Middle frontal gyrus (tissue), 1 donor: ENCODE measurements at regions not wholly inside any gene's neighbourhood (a gene's known extent, or its start where the extent isn't known, plus 50 kb on each side); places are given as distances from the start of the nearest gene placed in this dataset.

ENCODE experiments used
- DNase-seq: peaks from one replicate; pipeline ENCODE4 v3.0.0-alpha.2; 2015; ENCODE audit warnings: low spot score; ENCODE audit errors: extremely low spot score

DNA sequence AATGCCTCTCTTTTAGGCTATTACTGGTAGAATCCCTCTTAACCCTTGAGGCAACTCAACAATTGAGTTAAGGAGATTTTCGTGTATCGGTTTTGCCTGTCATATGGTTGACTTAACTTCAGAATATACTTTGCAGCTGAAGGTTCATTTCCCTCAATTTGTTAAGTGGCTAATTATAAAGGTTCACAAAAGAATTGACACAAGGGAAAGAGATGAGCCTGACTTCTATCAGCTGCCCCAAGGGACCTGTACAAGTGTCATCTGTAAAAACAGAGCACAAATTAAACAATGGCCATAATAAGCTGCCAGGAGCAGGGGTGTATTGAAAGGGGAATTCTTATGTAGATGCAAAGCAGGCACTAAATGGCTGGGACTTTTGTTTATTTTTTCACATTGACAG is 334.8 kb upstream of the OBI1 start:
- no peak for DNase-seq

DNA sequence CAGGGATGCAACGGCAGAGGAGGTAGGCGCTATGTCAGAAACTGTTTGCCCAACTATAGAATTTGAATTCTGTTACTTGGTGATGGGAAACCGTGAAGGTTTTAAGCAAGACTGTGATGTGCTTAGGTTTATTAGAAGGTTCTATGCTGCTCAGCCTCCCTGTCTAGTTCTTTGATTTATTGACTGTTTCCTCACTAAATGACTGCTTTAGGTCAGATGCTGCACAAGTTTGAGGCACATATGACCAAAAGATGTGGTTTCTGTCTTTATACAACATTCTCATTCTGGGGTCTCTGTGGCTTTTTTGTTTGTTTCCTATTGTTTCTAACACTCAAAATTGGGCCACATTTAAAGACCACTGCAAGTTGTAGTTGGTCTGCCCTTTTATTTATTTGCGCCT is 323.0 kb upstream of the OBI1 start:
- no peak for DNase-seq

DNA sequence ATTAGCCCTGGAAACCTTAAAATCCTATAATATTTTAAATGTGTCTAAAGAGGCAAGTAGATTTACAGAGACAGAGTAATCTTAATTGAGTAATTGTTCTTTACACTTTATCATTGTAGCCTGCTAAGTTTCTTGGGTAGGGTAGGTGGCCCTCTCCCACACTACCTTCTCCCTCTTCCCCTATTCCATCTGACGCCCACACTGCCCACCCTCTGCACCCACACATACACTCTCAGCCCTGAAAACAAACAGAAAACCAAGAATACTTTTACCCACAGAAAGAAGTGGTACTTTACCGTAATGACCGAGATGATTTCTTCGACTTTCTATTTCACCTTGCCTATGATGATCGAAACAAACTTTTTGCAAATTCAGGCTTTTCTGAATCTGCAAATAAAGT is 320.4 kb upstream of the OBI1 start:
- DNase-seq = no peak

DNA sequence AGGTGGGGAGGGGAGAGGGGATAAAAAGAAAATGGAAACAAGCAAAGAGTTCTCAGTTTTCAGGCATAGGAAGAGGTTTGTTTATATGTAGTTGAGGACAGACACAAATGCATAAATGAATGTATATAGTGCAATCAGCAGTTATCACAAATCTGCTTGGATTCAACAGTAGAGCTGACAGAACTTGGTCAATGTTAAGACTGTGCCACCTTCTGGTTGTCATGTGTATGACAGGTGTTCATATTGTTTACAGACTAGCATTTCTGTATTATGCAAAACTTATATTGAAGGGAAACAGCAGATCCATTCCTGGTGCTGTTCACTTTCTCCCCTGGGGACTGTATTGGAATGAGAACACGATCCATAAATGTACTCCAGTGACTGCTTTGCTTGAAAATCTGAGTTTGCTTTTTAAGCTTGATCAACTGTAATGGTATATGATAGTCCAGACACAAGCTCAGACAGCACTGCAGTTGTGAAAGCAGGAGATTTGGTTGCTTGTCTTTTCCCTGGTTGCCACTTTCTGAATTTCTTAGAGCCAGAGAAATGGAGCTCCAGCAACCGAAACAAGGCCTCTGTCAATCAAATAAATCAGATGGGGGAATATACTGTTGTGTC is 319.5 kb upstream of the OBI1 start:
- peak; percentile 15 for DNase-seq

DNA sequence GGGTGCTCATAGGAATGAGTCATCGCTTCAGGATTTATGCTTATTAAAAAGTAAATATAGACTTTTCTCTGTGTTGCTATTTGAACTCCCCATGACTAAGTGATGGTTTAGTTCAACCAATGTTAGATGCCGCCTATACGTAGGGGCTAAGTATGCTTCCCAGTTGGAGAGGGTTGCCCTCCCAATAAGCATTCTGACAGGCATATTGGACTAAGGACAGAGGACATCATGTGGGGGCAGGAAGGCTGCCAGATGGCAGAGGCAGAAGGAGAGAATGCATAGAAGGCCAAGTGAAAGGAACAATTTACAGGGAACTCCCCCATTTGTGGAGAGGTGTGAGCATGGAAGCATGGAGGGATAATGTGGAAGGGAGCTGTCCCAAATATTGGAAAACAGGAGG is 318.4 kb upstream of the OBI1 start:
- DNase-seq = no peak

DNA sequence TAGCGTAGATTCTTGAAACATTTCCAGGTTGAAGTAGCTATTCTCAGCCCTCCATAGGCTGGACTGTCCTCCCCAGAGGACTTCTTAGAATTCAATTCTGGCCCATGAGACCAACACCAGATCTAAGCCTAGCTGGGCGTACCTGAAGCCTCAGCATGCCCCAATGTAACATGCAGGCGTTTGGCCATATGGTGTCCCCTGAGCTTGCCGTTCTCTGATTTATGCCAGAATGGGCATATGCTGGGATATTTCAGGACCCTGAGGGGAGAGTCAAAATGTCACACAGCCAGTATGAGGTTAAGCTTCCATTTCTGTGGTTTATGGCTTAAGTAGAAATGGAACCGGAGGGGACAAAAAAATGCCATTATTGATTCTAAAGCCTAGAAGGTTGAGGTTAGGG is 317.7 kb upstream of the OBI1 start:
- DNase-seq = no peak

DNA sequence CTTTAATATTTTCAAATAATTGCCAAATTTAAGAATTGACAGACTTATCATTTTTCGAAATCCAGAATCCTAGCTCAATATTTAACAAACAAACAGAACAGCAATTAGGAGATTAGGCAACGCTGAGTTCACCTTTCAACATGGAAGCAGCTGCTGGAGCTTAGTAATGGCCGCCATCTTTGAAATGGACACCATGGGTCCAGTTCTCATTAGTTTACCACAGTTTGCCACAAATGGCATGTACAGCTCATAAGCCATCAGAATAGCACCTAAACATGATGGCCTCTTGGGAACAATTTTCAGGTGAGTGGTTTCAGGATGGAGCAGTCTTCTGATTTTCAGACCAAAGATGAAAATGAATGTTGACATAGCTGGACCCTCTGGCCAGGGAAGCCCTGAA is 313.6 kb upstream of the OBI1 start:
- DNase-seq = no peak

DNA sequence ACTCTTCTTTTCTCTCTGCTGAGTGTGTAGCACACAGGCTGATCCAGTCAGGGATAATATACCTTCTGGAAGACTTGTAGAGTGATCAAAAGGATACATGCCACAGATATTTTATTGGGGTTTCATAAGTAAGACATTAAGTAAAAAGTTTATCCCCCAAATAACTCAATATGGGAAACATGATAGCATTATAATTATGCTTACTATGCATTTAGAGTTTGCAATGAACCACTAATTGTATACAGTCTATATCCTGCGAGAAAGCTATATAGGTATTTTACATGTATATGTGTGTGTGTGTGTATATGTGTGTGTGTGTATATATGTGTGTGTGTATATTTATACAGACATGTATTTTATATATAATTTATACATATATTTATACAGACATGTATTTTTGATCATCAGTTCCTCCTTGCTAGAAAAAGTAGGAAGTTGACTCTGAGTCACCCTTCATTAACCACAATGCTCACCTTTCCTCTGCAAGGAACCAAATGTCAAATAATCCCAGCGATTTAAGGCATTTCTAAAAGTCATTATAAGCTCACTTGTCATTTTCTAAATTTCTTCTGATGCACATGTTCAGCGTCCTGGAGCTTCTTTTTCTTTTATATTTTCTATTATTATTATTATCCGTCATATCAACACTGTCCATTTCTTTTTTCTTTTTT is 312.5 kb upstream of the OBI1 start:
- DNase-seq = no peak

DNA sequence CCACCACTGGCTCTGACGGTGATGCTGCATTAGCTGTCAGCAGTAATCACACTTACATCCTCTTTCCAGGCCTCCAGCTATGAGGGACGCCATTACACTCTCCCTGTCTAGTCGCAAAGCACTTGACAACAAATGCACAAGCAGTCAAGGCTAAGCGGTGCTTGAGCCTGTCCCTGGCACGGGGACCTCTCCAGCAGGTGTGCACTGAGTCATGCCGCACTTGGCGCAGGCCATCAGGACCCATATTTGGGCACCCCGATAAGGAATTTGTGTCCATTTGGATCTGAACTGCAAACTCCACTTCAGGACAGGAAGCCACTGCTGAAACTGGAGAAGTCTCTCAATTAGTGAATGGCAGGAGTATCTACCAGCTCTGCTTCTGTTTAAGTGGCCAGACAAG is 301.9 kb upstream of the OBI1 start:
- DNase-seq = no peak

DNA sequence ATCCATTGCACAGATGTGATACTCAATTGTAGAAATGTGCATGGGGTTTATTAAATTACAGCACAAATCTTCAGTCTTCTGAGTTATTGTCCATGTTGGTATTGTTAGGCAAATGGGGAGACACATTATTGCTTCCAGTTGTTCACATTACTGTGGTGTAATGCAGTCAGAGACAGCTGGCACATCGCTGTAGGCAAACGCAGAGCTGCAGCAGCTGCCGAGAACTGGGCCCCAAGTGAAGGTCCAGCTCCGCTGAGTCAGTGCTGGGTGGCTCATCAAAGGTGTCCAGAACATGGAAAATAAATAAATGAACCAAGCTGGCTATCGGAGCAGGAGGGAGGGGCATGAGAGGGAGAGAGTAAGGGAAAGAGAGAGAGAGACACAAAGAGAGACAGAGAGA is 299.1 kb upstream of the OBI1 start:
- DNase-seq = no peak

DNA sequence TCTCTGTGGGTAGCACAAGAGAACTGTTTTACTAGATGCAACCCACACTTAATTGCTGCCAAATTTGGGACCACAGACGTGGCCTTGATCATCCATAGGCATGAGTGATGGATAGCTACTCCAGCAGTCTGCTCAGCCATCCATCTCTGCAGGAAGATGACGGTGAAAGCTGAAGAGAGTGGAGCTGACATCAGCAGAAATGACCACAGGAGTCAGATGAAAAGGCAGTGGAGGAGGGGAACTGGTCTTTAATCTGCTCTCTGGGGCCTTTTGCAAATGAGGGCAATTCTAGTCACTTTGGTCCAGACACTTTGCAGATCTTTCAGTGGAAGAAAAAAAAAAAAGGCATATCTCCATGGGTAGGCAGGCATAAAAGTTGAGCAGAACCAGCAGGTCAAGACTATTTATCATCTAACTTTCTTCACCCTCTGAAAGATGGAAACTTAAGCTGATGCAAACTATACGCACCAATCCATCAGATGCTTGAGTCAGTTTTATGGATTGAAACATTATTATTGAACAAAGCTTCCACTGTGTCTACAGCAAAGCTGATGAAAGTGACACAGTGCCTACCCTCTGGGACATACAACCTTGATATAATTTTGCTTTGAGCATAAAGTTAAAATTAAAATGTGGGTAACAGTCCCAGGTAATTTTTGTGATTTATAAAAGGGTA is 281.6 kb upstream of the OBI1 start:
- no peak for DNase-seq

DNA sequence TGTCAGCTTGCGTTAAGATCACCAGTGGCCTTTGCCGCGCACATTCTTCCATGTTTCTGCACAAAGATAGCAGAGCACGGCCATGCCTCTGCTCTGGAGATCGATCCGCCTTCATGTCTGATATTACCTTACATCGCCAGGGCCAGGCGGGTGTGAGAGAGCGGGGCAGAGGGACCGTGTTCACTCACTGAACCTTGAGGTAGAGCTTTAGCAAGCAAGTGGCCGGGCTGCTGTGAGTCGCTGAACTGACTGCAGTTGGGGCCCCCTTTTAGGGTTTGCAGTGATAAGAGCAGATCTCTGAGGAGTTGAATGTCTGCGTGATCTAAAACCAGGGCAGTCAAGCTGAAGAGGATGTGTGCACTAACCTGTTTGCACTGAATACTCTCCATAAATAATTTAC is 275.4 kb upstream of the OBI1 start:
- no peak for DNase-seq

DNA sequence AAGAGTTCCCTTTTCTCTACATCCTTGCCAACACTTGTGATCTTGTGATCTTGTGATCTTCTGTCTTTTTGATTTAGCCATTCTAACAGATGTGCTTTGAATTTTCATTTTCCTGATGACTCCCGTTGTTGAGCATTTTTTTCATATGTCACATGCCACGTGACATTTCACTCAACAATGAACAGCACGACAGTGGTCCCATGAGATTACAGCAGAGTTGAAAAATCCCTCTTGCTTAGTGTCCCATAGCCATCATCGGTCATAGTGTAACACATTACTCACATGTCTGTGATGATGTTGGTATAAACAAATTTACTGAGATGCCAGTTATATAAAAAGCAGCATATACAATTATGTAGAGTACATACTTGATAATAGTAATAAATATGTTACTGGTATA is 256.1 kb upstream of the OBI1 start:
- DNase-seq = no peak

DNA sequence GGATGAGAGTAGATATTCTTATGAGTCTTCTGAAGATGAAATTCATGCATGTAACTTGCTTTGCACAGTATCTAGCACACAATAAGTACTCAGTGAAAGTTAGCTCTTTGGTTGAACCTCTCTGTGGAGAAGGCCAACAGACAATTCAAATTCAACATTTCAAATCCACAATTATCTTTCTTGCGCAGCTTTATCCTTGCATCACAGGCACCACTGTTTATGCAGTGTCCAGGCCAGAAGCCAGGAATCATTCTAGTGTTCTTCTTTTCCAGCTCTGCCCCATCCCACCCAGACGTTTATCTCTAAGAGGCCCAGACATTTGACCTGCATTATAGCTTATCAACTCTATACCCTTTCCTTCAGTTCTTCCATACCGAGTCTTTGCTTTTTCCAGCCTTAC is 254.7 kb upstream of the OBI1 start:
- DNase-seq = no peak

DNA sequence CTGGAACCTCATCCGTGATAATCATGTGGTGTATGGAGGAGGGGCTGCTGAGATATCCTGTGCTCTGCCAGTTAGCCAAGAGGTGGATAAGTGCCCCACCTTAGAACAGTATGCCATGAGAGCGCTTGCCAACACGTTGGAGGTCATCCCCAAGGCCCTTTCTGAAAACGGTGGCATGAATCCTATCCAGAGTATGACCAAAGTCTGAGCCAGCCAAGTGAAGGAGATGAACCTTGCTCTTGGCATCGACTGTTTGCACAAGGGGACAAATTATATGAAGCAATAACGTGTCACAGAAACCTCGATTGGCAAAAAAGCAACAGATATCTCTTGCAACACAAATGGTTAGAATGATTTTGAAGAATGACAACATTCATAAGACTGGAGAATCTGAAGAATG is 251.2 kb upstream of the OBI1 start:
- no peak for DNase-seq

DNA sequence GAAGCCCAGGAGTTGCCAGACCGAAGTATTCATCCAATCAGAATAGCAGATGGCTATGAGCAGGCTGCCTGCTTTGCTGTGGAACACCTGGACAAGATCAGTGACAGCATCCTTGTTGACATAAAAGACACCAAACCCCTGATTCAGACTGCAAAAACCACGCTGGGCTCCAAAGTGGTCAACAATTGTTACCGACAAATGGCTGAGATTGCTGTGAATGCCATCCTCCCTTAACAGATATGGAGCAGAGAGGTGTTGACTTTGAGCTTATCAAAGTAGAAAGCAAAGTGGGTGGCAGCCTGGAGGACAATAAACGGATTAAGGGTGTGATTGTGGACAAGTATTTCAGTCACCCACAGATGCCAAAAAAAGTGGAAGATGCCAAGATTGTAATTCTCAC is 250.3 kb upstream of the OBI1 start:
- no peak for DNase-seq

DNA sequence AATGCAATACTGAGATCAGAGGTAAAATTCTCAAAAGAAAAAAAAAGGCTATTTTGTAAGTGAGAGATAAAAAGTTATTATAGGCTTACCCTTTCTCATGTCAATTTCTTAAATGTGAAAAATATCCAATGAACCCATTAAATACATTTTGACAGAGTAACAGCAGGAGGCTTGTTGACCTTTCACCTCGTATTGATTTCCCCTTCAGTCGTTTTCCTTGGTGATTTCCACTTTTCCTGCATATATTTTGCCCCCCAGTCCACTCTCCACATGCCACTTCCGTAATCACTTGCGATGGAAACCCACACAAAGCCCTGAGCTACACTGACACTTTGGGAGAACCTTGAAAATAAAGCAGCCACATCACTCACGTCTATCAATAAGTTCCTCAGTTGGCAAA is 248.1 kb upstream of the OBI1 start:
- no peak for DNase-seq

DNA sequence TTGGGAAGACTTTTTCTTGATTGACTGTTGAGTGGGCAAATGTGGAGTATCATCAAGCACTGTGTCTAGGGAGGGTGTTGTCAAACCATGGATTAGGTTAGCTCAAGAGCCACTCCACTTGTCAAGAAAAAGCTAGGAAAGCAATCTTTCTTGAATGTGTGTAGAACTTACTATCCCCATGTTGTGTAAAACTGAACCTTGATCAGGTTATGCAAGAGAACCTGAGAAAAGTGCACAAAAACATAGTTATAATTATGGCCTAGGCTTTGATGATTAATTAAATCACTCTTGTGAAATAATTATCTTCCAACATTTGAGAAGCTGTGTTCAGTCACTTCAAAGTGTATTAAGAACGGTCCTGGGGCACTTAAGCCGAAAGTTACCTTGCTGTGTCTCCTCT is 238.2 kb upstream of the OBI1 start:
- no peak for DNase-seq

DNA sequence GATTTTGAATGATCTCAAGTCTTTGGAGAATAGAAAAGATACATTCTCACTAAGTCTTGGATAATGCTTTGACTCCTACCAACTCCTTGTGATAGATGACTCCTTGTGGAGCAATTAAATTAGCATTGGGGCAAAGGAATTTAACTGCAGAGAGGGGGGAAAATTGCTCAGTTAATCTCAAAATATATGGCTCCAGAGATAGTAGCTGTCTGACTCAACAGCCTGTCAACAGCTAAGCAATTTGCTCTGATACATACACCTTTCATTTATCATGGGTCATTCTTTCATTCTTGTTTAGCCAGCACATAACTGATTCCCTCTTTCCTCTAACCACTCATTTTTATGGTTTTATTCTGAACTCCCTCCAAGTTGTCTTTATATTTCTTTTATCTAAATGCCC is 225.6 kb upstream of the OBI1 start:
- DNase-seq = no peak

DNA sequence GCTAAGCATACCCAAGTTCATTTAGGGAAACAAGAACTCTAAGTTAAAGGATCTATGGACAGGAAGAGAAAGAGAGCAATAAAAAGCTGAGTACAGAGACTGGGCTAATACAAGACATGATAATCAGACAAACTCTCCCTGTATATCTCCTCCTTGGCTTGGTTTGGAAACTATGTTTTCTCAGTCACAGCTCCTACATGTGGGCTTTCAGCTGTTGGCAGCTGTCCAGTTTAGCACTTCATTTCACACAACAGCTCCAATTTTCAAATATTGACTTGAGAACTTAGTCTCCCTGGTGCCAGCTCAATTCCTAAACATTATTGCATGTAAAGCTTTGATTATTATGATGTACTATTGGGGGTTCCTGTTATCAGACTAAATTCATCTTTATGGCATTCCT is 222.8 kb upstream of the OBI1 start:
- no peak for DNase-seq

DNA sequence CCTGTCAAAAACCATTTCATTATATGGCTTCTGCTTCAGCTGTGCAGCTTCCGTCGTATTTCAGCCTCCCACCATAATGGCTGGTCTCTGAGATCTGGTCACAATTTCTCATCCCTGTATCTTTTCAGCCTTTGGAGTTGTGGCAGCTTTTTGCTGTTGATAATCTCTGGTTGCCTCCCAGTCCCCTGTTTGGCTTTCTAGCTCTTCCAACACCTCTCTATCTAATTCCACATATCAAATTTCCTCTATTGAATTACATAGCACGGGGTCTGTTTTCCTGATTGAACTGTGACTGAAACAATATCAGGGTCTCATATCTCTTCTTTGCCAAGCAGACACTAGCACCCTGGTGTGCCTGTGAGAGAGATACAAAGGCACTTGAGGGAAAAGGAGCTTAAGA is 222.1 kb upstream of the OBI1 start:
- DNase-seq = no peak

DNA sequence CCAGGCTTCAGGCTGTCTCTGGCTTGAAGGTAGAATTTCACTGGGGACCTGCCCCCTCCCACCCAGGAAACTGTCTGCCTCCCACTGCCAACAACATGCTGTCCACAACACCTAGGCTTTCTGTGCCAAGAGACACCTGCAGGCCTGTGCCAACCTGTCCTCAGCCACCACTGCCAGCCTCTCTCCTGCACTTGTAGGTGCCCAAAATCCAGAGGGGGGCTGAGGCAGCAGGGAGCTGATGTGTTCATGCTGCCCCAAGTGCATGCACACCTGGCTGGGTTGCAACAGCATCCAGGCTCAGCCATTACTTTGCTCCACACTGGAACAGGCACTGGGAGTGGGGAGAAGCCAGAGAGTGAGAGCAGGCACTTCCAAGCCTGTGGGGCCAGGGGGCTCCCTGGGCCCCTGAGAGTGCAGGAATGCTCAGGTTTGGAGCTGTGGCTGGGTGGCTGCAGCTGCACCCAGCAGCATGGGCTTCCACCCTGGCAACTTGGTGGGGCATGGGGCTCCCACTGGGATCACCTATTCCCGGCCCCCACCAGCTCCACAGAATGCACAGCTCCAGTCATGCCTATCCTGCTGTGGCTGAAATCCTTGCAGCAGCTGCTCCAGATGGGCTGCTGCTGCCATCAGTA is 218.1 kb upstream of the OBI1 start:
- no peak for DNase-seq
